ENCODE measurements at regions not wholly inside any gene's neighbourhood (a gene's known extent, or its start where the extent isn't known, plus 50 kb on each side); places are given as distances from the start of the nearest gene placed in this dataset.

- TF ChIP-seq CTCF (IDR thresholded peaks at IDR 0.05; ENCODE audit: insufficient read depth, low read depth, low read length) = no peak
- no peak for TF ChIP-seq EZH2 (IDR thresholded peaks at IDR 0.05; ENCODE audit: insufficient read depth, low read length)
Observed at GRCh38 chr1:213829780-213830179, 158.0 kb upstream of the PROX1 start.
